Right renal cortex interstitium (tissue), 3 donors: ENCODE measurements at regions not wholly inside any gene's neighbourhood (a gene's known extent, or its start where the extent isn't known, plus 50 kb on each side); places are given as distances from the start of the nearest gene placed in this dataset.
"Not testable (repeated sequence)": the region's sequence is repeated elsewhere in the genome, so short reads cannot be mapped to it uniquely, and the experiment has no call there.

Source experiments
- DNase-seq, 3 donors: peaks; one replicate each; pipeline ENCODE4 v3.0.0-alpha.2; 2013; ENCODE audit warnings: low read depth in 3 of 3, low spot score in 2 of 3

GRCh38 chr5:57776035-57776434 lies 293.4 kb upstream of the ACTBL2 start:
- no peak for DNase-seq

- DNase-seq, result no peak
These were observed 291.8 kb upstream of the ACTBL2 start for GRCh38 chr5:57774439-57774838.

- DNase-seq, result no peak
These were observed 289.9 kb upstream of the ACTBL2 start for GRCh38 chr5:57772512-57772911.

- DNase-seq, result no peak
These were observed 287.4 kb upstream of the ACTBL2 start for GRCh38 chr5:57770039-57770438.

- no peak for DNase-seq
These were observed 286.1 kb upstream of the ACTBL2 start for GRCh38 chr5:57768745-57769144.

- no peak for DNase-seq
These were observed 282.0 kb upstream of the ACTBL2 start for GRCh38 chr5:57764479-57765089.

GRCh38 chr5:57761513-57761912 lies 278.9 kb upstream of the ACTBL2 start:
- DNase-seq, result no peak

- DNase-seq, result no peak
These were observed 272.0 kb upstream of the ACTBL2 start for GRCh38 chr5:57754616-57755015.

- no peak for DNase-seq
These were observed 270.8 kb upstream of the ACTBL2 start for GRCh38 chr5:57753446-57753845.

- no peak for DNase-seq
These were observed 269.1 kb upstream of the ACTBL2 start for GRCh38 chr5:57751710-57752109.

- no peak for DNase-seq
These were observed 268.3 kb upstream of the ACTBL2 start for GRCh38 chr5:57750891-57751290.

GRCh38 chr5:57750282-57750681 lies 267.7 kb upstream of the ACTBL2 start:
- DNase-seq, result no peak

GRCh38 chr5:57749396-57749795 lies 266.8 kb upstream of the ACTBL2 start:
- DNase-seq, result no peak

GRCh38 chr5:57745700-57746651 lies 263.4 kb upstream of the ACTBL2 start:
- no peak for DNase-seq

GRCh38 chr5:57745029-57745428 lies 262.4 kb upstream of the ACTBL2 start:
- DNase-seq, result no peak

GRCh38 chr5:57741336-57741735 lies 258.7 kb upstream of the ACTBL2 start:
- DNase-seq, result no peak

- DNase-seq, result no peak
These were observed 256.2 kb upstream of the ACTBL2 start for GRCh38 chr5:57738787-57739186.

GRCh38 chr5:57738301-57738700 lies 255.7 kb upstream of the ACTBL2 start:
- no peak for DNase-seq

- no peak for DNase-seq
These were observed 254.1 kb upstream of the ACTBL2 start for GRCh38 chr5:57736716-57737115.

- not testable (repeated sequence) for DNase-seq
These were observed 252.9 kb upstream of the ACTBL2 start for GRCh38 chr5:57735279-57736153.

- DNase-seq, result no peak
These were observed 251.7 kb upstream of the ACTBL2 start for GRCh38 chr5:57734296-57734695.
